Smooth muscle cell (in vitro differentiated cells): ENCODE measurements at regions not wholly inside any gene's neighbourhood (a gene's known extent, or its start where the extent isn't known, plus 50 kb on each side); places are given as distances from the start of the nearest gene placed in this dataset.

Experiments
- DNase-seq: peaks from one replicate; lab custom pipeline; 2025; ENCODE audit not compliant: unreplicated experiment; lab: John Stamatoyannopoulos, UW
- H2AFZ ChIP-seq: fragments of 200-600 bp; sonication (generic); 2 replicates; pipeline ENCODE4 v1.6.0; 2016; ENCODE audit warnings: antibody characterized with exemption, low read depth, mild to moderate bottlenecking
- H3F3A ChIP-seq: fragments of 200-600 bp; sonication (generic); 2 replicates; pipeline ENCODE4 v1.6.0; 2017; ENCODE audit warnings: antibody characterized with exemption, low read depth
- H3K27ac ChIP-seq: fragments of 200-600 bp; sonication (generic); 2 replicates; pipeline ENCODE4 v1.5.1; 2016; ENCODE audit warnings: low read depth, mild to moderate bottlenecking
- H3K27me3 ChIP-seq: fragments of 200-600 bp; sonication (generic); 2 replicates; pipeline ENCODE4 v1.6.1; 2016; ENCODE audit warnings: low read depth, mild to moderate bottlenecking
- H3K36me3 ChIP-seq: fragments of 200-600 bp; sonication (generic); 2 replicates; pipeline ENCODE4 v1.5.1; 2016; ENCODE audit warnings: low read depth
- H3K4me1 ChIP-seq: fragments of 200-600 bp; sonication (generic); 2 replicates; pipeline ENCODE4 v1.5.1; 2016; ENCODE audit warnings: low read depth
- H3K4me2 ChIP-seq: fragments of 200-600 bp; sonication (generic); 2 replicates; pipeline ENCODE4 v1.6.0; 2016; ENCODE audit warnings: mild to moderate bottlenecking
- H3K4me3 ChIP-seq: fragments of 200-600 bp; sonication (generic); 2 replicates; pipeline ENCODE4 v1.5.1; 2016; ENCODE audit warnings: mild to moderate bottlenecking
- H3K79me2 ChIP-seq: fragments of 200-600 bp; sonication (generic); 2 replicates; pipeline ENCODE4 v1.6.0; 2016; ENCODE audit warnings: low read depth, mild to moderate bottlenecking
- H3K9ac ChIP-seq: fragments of 200-600 bp; sonication (generic); 2 replicates; pipeline ENCODE4 v1.6.0; 2016; ENCODE audit warnings: low read depth
- H3K9me3 ChIP-seq: fragments of 200-600 bp; sonication (generic); replicated peaks from 2 replicates; pipeline ENCODE4 v1.5.1; 2016; ENCODE audit warnings: low read depth
- H4K20me1 ChIP-seq: fragments of 200-600 bp; sonication (generic); 2 replicates; pipeline ENCODE4 v1.6.0; 2016; ENCODE audit warnings: low read depth
- CTCF ChIP-seq: fragments of 200-600 bp; sonication (generic); IDR thresholded peaks from 2 replicates; pipeline ENCODE4 v1.5.1; 2017; ENCODE audit warnings: borderline replicate concordance, mild to moderate bottlenecking, antibody characterized with exemption; ENCODE audit not compliant: insufficient read depth, poor library complexity, severe bottlenecking
- WGBS: methylation state at CpG from one replicate; pipeline ENCODE4 v1.1.7; 2016; ENCODE audit warnings: low lambda C conversion rate; 5-methylcytosine and 5-hydroxymethylcytosine counted together

DNA sequence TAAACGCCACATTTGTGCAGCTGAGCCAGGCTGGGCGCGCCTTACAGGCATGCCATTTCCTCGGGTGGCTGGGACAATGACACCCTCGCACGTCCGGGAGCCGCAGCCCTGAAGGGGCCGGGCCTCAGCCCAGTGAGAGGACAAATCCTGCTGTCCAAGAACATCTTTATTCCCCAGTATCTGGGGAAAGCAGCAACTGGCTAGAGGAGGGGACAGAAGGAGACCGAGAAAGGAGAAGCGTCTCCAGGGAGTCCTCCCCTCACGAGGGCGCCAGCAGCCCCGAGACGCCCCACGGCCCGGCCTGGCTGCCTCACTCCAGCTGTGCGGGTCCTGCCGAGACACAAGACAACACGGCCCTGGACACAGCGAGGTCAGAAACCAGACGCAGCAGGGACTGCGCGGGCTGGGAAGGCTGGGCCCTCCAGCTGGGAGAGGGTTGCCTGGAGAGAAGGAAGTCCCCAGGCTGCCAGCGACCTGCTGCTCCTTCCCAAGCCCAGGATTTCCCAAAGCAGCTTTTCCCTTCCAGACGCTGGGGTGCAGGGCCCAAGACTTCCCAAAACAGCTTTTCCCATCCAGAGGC is 130.2 kb downstream of the CHSY1 start:
- Histone ChIP-seq H3F3A (peaks cover 22% of the 10 kb centered on the region), H2AFZ (no peak overlapping the region), H3K9ac (peak overlapping the region; percentile 73), H3K4me2 (peak overlapping the region; percentile 85), H4K20me1 (no peaks in the 10 kb centered on the region), H3K9me3 (no peaks in the 10 kb centered on the region), H3K79me2 (peaks cover 4% of the 10 kb centered on the region), H3K4me3 (peak overlapping the region; percentile 30), H3K36me3 (no peaks in the 10 kb centered on the region), H3K4me1 (peaks cover 28% of the 10 kb centered on the region), H3K27me3 (no peaks in the 10 kb centered on the region), H3K27ac (peak overlapping the region; percentile 92)
- WGBS, result 22% methylated on average over 26 of the region's 26 CpGs
- peak; percentile 29 for TF ChIP-seq CTCF
- DNase-seq, result peak; percentile 43

- no peaks in the 10 kb centered on the region for H3K27me3 ChIP-seq
- H3K79me2 ChIP-seq, result peaks cover 4% of the 10 kb centered on the region
- no peak overlapping the region for H3K4me3 ChIP-seq
- no peaks in the 10 kb centered on the region for H3K36me3 ChIP-seq
- H3K27ac ChIP-seq, result peak overlapping the region; percentile 92
- no peak overlapping the region for H3K4me2 ChIP-seq
- H4K20me1 ChIP-seq, result no peaks in the 10 kb centered on the region
- H3K9ac ChIP-seq, result no peak overlapping the region
- H3K4me1 ChIP-seq, result peaks cover 28% of the 10 kb centered on the region
- WGBS, result 94% methylated on average over 19 of the region's 19 CpGs
- H3F3A ChIP-seq, result peaks cover 16% of the 10 kb centered on the region
- H2AFZ ChIP-seq, result no peak overlapping the region
- no peaks in the 10 kb centered on the region for H3K9me3 ChIP-seq
- DNase-seq, result no peak
- TF ChIP-seq CTCF, result no peak
These were observed 130.9 kb downstream of the CHSY1 start for GRCh38 chr15:101120987-101121386.

DNA sequence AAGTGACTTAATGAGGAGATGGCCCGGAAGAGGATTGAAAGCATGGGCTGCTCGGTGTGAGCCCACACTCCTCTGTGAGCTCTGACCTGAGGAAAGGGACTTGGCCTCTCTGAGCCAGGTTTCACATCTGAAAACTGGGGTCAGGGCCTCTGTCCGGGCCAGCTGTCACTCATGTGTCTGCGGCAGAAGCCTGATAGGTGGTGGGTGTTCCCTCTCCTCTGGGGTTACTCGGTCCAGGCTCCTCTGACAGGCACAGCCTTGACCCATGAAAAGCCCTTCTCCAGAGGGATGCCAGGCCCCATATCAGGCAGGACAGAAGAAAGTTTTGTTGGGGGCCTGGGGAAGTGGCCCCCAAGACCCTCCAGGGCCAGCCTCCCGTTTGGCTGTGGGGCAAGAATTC is 131.4 kb downstream of the CHSY1 start:
- Histone ChIP-seq H3K79me2 (peaks cover 4% of the 10 kb centered on the region), H3F3A (peaks cover 15% of the 10 kb centered on the region), H3K9me3 (no peaks in the 10 kb centered on the region), H3K4me1 (peaks cover 28% of the 10 kb centered on the region), H3K36me3 (no peaks in the 10 kb centered on the region), H3K4me3 (no peak overlapping the region), H3K9ac (no peak overlapping the region), H3K27ac (no peak overlapping the region), H2AFZ (no peak overlapping the region), H3K4me2 (no peak overlapping the region), H4K20me1 (no peaks in the 10 kb centered on the region), H3K27me3 (no peaks in the 10 kb centered on the region)
- no peak for DNase-seq
- no peak for TF ChIP-seq CTCF
- WGBS, result 92% methylated on average over 6 of the region's 6 CpGs
